Ovary (tissue), 3 donors: ENCODE measurements at regions not wholly inside any gene's neighbourhood (a gene's known extent, or its start where the extent isn't known, plus 50 kb on each side); places are given as distances from the start of the nearest gene placed in this dataset.

Experiments
- EP300 ChIP-seq: sonication (generic); formaldehyde crosslinking; IDR thresholded peaks from one replicate; pipeline ENCODE4 v1.6.1; 2017; ENCODE audit warnings: antibody characterized with exemption
- POLR2A ChIP-seq: fragments of 450-650 bp; IDR thresholded peaks from one replicate; pipeline ENCODE4 v1.6.1; 2017; ENCODE audit warnings: antibody characterized with exemption, mild to moderate bottlenecking, moderate library complexity
- TF ChIP-seq, protein P1 (sequence below), 3 donors: fragments of 450-650 bp in 2 of 3; fragments of 200-600 bp in 1 of 3; IDR thresholded peaks; one replicate each; pipeline versions ENCODE4 v1.5.1 to v1.8.0; 2016 to 2022; ENCODE audit warnings: antibody characterized with exemption in 3 of 3, mild to moderate bottlenecking in 1 of 3
- donor health status: DM: no; HTN: no; CAD: no.

DNA sequence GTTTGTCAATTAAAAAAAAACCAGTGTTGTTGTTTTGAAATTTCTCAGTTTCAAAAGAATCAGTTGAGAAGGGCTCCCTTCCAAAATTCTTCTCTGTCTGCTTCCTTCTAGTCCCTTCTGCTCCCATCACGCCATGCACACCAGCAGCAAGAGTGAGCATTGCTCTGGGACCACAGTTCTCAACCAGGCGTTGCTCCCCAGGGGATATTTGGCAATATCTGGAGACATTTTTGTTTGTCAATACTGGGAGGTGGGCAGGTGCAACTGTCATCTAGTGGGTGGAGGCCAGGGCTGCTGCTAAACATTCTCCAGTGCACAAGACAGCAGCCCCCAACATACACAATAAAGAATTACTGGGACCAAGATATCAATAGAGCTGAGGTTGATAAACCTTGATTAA is 74.8 kb upstream of the EGFL6 start:
- TF ChIP-seq, protein P1, sequence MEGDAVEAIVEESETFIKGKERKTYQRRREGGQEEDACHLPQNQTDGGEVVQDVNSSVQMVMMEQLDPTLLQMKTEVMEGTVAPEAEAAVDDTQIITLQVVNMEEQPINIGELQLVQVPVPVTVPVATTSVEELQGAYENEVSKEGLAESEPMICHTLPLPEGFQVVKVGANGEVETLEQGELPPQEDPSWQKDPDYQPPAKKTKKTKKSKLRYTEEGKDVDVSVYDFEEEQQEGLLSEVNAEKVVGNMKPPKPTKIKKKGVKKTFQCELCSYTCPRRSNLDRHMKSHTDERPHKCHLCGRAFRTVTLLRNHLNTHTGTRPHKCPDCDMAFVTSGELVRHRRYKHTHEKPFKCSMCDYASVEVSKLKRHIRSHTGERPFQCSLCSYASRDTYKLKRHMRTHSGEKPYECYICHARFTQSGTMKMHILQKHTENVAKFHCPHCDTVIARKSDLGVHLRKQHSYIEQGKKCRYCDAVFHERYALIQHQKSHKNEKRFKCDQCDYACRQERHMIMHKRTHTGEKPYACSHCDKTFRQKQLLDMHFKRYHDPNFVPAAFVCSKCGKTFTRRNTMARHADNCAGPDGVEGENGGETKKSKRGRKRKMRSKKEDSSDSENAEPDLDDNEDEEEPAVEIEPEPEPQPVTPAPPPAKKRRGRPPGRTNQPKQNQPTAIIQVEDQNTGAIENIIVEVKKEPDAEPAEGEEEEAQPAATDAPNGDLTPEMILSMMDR (IDR thresholded peaks at IDR 0.05), result no peak
- TF ChIP-seq POLR2A (no peak), EP300 (no peak)
